Prostate gland (tissue), 2 donors: ENCODE measurements at regions not wholly inside any gene's neighbourhood (a gene's known extent, or its start where the extent isn't known, plus 50 kb on each side); places are given as distances from the start of the nearest gene placed in this dataset.
"Not testable (repeated sequence)": the region's sequence is repeated elsewhere in the genome, so short reads cannot be mapped to it uniquely, and the experiment has no call there.

Experiments used
- DNase-seq: peaks from one replicate; pipeline ENCODE4 v3.0.0-alpha.2; 2019; ENCODE audit warnings: low spot score
- H3K27ac ChIP-seq, 2 donors: fragments of 200-600 bp; sonication (generic); 2 replicates each; pipeline ENCODE4 v1.5.1; 2017 to 2019
- H3K27me3 ChIP-seq: fragments of 200-600 bp; sonication (generic); replicated peaks from 2 replicates; pipeline ENCODE4 v1.5.1; 2019; ENCODE audit not compliant: insufficient read depth
- H3K36me3 ChIP-seq, 2 donors: fragments of 200-600 bp; sonication (generic); 1 replicate in 1 of 2; 2 replicates in 1 of 2; pipeline versions ENCODE4 v1.5.1 to v1.8.1; 2017 to 2019
- H3K4me1 ChIP-seq: fragments of 200-600 bp; sonication (generic); replicated peaks from 2 replicates; pipeline ENCODE4 v1.5.1; 2019
- H3K4me3 ChIP-seq, 2 donors: fragments of 200-600 bp; sonication (generic); 2 replicates each; pipeline ENCODE4 v1.5.1; 2017 to 2019
- H3K9me3 ChIP-seq: fragments of 200-600 bp; sonication (generic); 2 replicates; pipeline ENCODE4 v1.5.1; 2017
- POLR2A ChIP-seq: fragments of 450-650 bp; IDR thresholded peaks from one replicate; pipeline ENCODE4 v1.6.1; 2016; ENCODE audit warnings: antibody characterized with exemption, mild to moderate bottlenecking
- POLR2AphosphoS5 ChIP-seq: sonication (generic); formaldehyde crosslinking; IDR thresholded peaks from one replicate; pipeline ENCODE4 v1.6.1; 2017; ENCODE audit warnings: antibody characterized with exemption
- WGBS: methylation state at CpG from one replicate; pipeline ENCODE4 v1.1.5; 2018; 5-methylcytosine and 5-hydroxymethylcytosine counted together
- intact Hi-C: fragments of 100-400 bp; cut with DNase I; formaldehyde crosslinking; loops from one replicate; pipeline ENCODE4 v1.14.2; 2022
- TF ChIP-seq, protein P1 (sequence below), 4 experiments: fragments of 200-600 bp in 2 of 4; fragments of 450-650 bp in 2 of 4; sonication (generic) in 2 of 4; IDR thresholded peaks; 1 replicate in 3 of 4; 2 replicates in 1 of 4; pipeline ENCODE4 v1.5.1; 2016 to 2019; ENCODE audit warnings: antibody characterized with exemption in 4 of 4, mild to moderate bottlenecking in 2 of 4, moderate library complexity in 2 of 4

DNA sequence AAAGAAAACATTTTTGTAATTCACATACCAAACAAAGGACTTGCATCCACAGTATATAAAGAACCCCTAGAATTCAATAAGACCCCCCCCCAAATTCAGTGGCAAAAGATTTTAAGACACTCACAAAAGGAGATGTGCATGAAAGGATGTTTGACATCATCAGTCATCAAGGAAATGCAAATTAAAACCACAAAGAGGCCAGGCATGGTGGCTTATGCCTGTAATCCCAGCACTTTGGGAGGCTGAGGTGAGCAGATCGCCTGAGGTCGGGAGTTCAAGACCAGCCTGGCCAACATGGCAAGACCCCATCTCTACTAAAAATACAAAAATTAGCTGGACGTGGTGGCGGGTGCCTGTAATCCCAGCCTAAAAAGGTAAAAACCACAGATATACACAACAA, 61.3 kb downstream of the AIPL1 start:
- H3K27me3 ChIP-seq, intact Hi-C loops, H3K4me1 ChIP-seq, H3K27ac ChIP-seq, H3K9me3 ChIP-seq, DNase-seq, H3K36me3 ChIP-seq, H3K4me3 ChIP-seq: not testable (repeated sequence)
- 84% methylated on average over 4 of the region's 4 CpGs for WGBS

DNA sequence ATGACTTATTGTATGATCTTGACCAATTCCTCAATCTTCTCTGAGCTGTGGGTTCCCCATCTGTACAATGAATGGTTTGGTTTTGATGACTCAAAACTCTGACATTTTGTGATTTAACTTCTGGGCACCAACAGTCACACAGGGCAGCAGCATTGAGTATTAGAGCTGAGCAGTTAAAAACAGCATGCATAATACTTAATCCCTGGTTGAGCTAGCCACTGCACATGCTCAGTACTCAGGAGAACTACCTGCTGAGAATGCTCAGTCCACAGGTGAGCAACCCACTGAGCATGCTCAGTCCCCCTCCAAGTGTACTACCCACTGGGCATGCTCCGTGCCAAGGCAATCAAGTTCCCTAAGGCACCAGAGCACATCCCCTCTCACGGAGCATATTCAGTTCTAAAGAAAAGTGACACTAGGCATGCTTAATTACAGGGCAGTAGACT, 68.7 kb downstream of the AIPL1 start:
- no peaks in the 10 kb centered on the region for H3K36me3 ChIP-seq
- H3K4me3 ChIP-seq = no peak overlapping the region
- 43% methylated on average over 2 of the region's 2 CpGs for WGBS
- DNase-seq = no peak
- no peaks in the 10 kb centered on the region for H3K4me1 ChIP-seq
- intact Hi-C loops = no loop called here
- no peaks in the 10 kb centered on the region for H3K9me3 ChIP-seq
- no peak overlapping the region for H3K27ac ChIP-seq
- TF ChIP-seq POLR2A (no peak), POLR2AphosphoS5 (no peak)
- TF ChIP-seq, protein P1, sequence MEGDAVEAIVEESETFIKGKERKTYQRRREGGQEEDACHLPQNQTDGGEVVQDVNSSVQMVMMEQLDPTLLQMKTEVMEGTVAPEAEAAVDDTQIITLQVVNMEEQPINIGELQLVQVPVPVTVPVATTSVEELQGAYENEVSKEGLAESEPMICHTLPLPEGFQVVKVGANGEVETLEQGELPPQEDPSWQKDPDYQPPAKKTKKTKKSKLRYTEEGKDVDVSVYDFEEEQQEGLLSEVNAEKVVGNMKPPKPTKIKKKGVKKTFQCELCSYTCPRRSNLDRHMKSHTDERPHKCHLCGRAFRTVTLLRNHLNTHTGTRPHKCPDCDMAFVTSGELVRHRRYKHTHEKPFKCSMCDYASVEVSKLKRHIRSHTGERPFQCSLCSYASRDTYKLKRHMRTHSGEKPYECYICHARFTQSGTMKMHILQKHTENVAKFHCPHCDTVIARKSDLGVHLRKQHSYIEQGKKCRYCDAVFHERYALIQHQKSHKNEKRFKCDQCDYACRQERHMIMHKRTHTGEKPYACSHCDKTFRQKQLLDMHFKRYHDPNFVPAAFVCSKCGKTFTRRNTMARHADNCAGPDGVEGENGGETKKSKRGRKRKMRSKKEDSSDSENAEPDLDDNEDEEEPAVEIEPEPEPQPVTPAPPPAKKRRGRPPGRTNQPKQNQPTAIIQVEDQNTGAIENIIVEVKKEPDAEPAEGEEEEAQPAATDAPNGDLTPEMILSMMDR (IDR thresholded peaks at IDR 0.05) = no peak
- no peaks in the 10 kb centered on the region for H3K27me3 ChIP-seq

DNA sequence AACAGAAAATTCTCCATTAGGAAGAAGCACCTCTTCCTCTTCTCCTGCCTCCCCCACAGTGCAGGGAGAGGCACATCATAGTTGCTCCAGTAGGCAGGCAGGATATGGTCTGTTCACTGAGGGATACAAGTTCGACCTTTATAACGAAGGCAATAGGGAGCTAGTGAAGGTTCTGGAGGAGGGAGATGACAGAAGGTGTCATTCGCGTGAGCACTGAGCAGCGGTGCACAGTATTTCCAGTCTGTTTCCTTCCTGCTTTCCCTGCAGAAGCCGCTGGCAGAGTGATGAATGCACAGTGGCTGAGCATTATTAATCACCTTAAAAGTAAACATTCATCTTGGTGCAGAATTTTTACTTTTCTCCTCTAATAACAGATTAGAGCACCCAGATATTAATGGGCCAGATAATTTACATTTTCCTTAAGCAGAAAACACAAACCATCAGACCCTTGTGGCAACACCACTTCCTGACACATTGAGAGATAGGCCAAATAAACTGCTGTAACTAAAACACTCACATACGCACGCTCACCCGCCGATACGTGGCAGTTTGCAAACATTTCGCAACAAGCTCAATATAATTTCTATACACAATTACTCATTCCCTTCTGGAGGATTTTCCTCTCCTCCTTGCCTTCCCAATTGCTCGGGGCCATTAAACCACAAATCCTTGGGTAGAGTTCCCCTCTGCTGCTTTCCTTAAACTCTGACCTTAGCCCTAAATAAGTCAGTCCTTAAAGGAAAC, 69.5 kb downstream of the AIPL1 start:
- intact Hi-C loops = no loop called here
- Histone ChIP-seq H3K27me3 (no peaks in the 10 kb centered on the region), H3K36me3 (no peaks in the 10 kb centered on the region), H3K27ac (no peak overlapping the region), H3K4me3 (no peak overlapping the region), H3K9me3 (no peaks in the 10 kb centered on the region), H3K4me1 (no peaks in the 10 kb centered on the region)
- DNase-seq = no peak
- whole genome bisulfite sequencing = 51% methylated on average over 13 of the region's 13 CpGs
- no peak for TF ChIP-seq POLR2A
- TF ChIP-seq, protein P1 (IDR thresholded peaks at IDR 0.05) = no peak
- no peak for TF ChIP-seq POLR2AphosphoS5

DNA sequence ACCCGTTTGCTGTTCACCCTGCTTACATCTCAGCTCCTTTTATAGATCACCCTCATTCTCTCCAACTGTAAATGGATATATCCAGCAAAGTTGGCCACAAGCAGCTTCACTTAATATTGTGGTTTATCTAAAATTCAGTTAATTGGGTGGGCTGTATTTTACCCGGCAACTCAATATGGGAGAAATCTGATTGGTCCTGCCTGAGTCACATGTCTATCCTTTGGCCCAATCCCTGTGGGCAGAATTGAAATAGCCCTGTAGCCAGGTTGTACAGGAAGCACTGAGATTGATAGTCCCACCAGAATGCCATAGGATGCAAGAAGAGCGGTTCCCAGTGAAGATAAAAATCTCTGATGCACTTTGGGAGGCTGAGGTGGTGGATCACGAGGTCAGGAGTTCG, 73.2 kb downstream of the AIPL1 start:
- no peak for DNase-seq
- intact Hi-C loops = no loop called here
- H3K27ac ChIP-seq = no peak overlapping the region
- H3K4me1 ChIP-seq = no peaks in the 10 kb centered on the region
- WGBS = 77% methylated on average over 5 of the region's 5 CpGs
- H3K4me3 ChIP-seq = no peak overlapping the region
- no peaks in the 10 kb centered on the region for H3K36me3 ChIP-seq
- H3K27me3 ChIP-seq = no peaks in the 10 kb centered on the region
- TF ChIP-seq, protein P1 (IDR thresholded peaks at IDR 0.05) = no peak
- no peak for TF ChIP-seq POLR2AphosphoS5
- no peaks in the 10 kb centered on the region for H3K9me3 ChIP-seq

DNA sequence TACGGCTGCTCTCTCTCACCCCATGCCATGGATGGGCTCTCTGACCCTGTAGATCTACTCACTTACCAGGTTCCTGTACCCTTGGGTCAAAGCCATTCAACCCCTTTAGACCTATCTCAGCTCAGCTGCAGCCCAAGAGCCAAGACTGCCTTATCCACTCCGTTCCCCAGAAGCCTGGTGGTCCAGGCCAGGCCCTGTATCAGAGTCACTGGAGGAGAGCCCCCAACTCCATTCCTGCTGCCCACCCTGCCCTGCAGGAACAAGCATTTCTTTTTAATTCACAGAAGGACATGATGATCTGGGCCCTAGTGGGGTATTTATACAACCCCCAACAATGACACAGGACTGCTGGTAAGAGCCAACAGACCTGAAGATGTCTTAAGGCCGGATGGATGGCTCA, 76.8 kb downstream of the AIPL1 start:
- no peak overlapping the region for H3K4me3 ChIP-seq
- 77% methylated on average over 3 of the region's 3 CpGs for WGBS
- H3K9me3 ChIP-seq = no peaks in the 10 kb centered on the region
- intact Hi-C loops = no loop called here
- no peaks in the 10 kb centered on the region for H3K27me3 ChIP-seq
- DNase-seq = no peak
- H3K36me3 ChIP-seq = no peaks in the 10 kb centered on the region
- H3K4me1 ChIP-seq = no peaks in the 10 kb centered on the region
- no peak overlapping the region for H3K27ac ChIP-seq
- TF ChIP-seq POLR2AphosphoS5 = no peak
- TF ChIP-seq POLR2A = no peak
- TF ChIP-seq, protein P1 (IDR thresholded peaks at IDR 0.05) = no peak
